ENCODE measurements at regions not wholly inside any gene's neighbourhood (a gene's known extent, or its start where the extent isn't known, plus 50 kb on each side); places are given as distances from the start of the nearest gene placed in this dataset.
"Not testable (repeated sequence)": the region's sequence is repeated elsewhere in the genome, so short reads cannot be mapped to it uniquely, and the experiment has no call there.

DNA sequence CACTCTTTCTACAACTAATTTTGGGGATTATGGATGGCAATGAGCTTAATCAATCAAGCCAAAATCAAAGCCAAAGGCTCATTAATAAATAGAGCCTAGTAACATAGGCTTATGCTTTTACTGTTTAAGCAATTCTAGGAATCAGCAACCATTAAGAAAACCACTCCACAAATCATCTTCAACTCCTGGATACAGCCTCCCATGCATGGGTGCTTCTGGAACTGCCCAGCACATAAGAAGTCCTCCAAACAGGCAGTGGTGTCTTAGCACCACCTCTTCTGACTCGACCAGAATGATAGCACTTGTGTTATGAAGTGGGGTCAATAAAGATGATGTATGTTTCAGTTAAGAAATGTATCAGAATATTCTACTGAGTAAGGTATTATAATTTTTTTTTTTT is 104.4 kb upstream of the SERPINE2 start:
- DNase-seq: no peak

DNA sequence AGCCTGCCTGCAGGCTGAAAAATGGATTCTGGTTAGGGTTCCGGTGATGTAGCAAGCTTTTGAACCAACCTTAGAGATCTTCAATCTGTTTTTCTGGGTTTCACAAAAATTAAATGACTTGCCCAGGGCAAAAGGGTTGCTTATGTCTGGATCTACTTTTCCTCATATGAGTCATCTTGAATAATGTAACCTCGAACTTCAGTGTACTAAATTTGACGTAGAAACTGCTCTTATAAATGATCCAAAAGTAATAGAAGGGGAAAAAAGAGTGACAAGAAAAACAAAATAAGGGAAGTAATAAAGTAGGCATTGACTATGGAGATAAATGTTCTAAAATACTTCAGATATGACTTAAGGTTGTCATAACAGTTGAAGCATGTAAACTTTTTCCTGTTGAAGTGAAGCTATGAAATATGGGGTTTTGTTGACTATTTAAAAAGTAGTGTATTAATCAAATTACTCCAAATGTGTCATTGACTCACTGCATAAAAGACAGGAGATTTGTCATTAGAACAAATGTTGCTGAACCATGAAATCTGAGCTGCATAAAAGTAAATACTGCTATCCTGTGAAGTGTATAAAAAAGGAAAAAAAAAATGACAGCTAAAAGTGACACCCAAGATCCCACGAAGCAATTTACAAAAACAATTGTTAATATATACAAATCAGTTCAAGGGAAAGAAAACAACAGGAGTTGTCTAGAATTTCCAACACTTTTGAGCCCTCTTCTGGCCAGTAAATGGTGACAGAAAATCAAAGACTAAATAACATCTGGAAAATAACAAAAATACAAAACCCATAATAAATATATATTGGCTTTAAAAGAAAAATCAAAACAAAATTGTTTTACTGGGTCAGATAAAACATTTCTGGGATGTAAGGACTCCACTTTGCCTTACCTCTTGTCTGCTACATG is 103.6 kb upstream of the SERPINE2 start:
- DNase-seq: no peak

DNA sequence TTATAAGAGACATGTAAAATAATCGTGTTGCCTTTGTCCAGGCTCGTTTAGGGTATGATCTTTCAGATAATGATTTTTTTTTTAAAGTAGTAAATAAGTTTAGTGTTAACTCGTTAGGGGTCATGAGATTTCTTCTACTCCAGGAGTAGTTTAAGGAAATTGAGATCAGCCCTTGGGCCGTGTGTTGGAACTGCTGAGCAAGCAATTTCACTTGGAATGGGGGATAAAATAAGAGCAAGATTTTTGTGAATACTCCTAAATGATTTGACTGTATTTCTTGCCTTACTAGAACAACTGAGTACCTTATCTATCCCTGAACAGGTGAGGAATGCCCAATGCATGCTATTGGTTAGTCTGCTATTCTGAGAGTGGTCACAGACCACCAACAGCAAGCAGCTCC is 102.2 kb upstream of the SERPINE2 start:
- no peak for DNase-seq

DNA sequence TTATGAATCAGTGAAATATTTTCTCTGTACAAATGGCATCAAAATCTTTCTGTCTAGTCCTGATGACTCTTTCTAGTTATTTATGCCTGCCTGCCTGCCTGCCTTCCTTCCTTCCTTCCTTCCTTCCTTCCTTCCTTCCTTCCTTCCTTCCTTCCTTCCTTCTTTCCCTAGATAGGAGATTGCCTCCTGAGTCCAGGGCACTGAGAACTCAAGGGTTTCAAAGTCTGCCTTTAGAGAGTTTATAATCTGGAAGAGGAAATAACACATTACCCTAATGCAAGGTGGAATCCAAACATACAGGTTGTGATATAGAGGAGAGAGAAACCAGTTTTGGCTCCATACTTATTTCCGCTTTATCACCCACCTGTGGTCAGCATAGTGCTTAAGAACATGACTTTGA is 98.1 kb upstream of the SERPINE2 start:
- no peak for DNase-seq

DNA sequence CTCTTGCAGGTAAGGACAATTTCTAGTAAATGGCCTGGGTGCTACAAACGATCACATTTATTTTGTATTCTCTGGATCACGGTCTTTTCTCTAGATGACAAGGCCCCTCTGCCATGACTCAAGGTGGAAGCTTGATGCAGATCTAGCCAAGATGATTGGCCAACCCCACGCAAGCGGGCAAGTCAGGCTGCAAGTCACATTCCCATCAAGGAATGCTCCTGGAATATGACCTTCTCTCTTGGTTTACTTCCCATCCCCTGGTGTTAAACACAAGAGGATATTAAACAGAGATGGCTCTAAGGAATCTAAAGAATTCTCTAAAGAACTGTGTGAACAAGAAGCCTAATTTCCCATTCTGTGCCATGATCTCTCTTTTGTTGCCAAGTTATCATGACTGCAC is 97.3 kb upstream of the SERPINE2 start:
- no peak for DNase-seq

DNA sequence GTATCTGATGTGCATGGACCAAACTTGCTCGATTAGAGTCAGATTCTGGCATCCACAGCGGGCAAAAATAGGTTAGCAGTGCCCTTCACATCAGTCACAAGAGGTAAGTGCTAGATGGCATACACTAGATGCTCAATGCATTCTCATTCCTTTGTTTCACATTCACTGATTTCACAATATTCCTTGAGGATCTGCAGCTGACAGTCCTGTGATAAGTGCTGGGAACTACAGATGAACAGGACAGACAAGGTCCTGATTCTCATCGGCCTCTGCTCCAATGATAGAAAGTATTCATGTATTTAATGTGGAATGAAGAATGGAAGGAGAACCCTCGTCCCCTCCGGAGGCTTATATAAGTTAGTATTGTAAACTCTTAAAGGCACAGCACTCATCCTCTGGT is 96.8 kb upstream of the SERPINE2 start:
- no peak for DNase-seq

DNA sequence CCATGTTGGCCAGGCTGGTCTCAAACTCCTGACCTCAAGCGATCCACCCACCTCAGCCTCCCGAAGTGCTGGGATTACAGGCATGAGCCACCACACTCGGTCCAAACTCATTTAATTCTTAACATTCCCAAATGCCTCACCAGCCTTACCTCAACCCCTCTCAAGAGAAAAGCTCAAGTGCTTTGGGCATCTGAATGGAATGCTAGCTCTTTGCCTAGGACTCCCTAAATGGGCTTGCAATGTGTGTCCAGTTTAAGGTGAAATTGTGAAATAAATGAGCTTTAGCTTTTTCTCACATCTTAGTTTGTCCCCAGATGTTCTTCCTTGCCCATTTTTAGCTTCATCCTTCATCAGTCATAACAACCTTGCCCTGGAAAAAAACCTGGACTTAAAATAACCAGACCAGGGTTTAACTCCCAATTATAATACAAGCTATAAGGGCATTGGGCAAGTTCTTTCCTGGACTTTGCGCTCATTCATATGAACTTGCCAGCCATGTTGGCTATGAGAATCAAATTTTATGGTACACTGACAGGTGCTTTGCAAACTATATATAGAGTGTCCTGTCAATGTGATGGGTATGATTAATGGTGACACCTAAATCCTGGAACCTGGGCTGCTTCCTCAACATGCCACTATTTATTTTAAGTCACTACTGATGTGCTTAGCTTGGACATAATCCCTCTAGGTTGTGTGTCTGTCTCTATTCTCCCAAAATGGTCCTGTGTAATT is 95.1 kb upstream of the SERPINE2 start:
- DNase-seq: no peak

DNA sequence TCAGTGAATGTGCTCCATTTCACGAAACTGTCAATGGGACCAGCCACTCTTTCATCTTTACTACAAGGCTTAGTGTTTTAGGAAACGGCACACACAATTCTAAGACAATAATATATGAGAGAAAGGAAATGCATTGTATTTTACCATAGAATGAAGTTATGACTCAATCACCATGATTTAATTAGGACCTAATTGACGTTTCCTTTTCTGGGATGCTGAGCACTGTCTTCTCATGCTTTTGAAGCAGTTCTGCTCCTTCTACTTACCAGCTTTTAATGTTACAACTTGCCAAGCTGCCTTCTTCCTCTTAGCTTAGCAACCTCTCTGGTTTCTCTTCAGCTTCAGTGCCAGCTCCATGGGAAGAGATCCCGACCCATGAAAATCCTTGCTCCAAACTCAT is 94.3 kb upstream of the SERPINE2 start:
- DNase-seq: no peak

DNA sequence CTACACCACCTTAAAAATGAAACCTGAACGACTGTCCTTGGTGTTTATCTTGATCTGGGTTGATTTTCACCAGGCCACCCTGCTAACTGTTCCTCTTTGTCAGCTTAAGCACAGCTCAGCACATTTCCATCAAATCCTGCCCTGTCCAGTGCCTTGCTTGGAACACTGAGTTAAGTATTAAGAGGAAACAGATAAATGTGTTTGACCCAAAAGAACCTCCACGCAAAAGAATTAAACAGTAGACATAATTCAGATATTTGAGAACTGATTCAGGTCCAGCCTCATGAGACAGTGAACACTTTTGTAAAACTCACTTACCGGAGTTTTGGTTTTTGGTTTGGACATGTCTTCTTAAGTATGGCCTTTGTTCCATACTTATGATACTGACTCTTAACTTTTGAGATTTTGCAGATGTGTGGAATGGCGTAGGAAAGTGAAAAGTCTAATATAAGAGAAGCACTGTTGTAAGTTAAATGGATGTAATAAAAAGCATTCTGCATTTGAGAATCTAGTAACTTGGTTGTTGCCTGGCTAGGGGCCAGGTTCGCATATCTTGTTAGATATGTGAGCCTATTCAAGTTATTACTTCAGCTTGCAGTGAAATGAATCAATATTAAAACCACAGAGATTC is 88.9 kb upstream of the SERPINE2 start:
- DNase-seq: no peak

DNA sequence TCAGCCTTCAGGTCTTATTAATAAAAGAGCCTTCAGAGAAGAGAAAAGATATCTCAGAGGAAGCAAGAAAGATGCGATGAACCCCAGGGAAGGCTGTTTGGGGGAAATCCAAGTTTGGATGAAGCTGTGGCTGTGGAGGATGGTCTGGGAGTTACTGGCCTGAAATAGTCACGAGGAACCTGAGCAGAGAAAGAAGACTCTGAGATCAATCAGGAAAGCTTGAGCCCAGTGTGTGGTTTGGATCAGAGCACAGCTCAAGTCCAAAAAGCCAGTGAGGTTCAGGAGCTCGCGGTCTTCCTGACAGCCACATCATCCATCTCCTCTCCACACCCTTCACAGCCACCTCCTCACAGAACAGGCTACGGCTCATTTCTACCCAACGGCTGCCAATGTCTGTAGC is 87.4 kb upstream of the SERPINE2 start:
- no peak for DNase-seq

DNA sequence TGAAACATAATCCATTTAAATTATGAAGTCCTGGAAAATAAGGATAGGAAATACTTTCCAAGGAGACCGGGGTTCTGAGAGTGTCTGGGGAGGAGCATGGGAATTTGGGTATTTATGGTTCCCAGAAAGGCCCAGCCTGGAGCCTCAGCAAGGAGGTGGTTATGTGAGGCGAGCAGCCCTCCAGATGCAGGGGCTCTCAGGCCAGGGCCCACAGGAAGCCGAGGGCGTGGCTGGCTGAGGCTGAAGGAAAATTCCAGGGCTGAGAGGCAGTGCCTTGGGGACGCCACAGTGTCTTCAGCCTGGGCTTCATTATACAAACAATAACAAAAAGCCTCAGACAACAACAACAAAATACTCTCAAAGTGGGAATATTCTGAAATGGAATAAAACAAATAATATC is 86.9 kb upstream of the SERPINE2 start:
- DNase-seq: no peak

DNA sequence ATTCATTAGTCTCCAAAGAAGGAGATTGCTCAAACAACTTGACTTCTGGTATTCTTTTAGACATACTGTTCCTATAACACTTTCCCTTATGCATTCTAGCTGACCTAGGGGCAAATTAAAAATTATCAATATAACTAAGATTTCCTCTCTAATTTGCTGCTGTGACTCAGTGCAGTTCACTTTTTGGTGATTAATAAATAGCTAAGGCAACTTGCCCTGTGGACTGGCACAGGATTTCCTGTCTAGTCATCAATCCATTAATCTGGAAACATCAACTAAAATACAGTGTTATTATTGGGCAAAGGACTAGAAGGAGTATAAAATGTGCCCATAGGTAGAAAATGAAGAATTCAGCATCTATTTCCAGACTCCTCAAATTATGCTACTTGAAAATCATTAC is 83.5 kb upstream of the SERPINE2 start:
- DNase-seq: no peak

DNA sequence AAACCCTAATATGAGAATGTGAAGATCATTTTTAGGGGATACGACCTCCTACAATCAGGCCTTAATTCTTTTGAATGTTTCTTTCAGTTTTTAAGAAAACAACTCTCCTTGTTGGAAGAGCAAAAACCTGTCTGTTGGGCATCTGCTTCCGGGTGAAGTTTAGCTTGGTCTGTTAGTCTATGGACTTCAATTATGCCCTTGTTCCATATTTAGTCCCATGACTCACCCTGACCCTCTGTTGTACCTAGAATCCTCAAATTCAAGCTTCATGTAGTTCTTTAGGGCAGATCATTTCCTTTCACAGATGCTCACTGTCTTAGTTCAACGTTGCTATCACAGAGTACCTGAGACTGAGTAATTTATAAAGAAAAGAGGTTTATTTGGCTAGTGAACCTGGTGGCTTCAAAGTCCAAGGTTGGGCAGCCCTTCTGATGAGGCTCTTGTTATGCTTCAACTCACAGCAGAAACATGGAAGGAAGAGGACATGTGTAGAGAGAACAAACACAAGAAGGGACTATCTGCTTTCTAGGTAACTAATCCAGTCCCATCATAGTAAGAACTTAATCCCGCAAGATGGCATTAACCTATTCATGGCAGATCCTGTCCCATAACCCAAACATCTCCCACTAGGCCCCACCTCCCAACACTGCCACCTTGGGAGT is 82.5 kb upstream of the SERPINE2 start:
- DNase-seq: no peak

DNA sequence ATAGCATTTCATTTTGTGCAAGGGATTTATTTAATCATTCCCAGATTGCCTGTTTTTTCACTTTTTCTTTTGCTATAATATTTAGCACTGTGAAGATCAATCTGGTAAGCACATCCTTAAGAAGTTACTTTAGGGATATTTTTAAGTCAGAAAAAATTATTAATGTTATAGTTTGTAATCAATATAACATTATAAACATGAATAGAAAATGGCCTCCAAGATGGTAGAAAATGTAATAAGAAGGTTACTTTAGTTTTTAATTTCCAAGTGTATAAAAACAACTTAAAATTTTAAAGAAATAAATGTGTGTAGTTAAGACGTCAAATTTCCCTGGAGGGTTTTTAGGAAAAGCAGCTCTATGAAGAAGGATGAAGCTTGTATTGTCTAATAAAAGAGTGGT is 81.9 kb upstream of the SERPINE2 start:
- no peak for DNase-seq

DNA sequence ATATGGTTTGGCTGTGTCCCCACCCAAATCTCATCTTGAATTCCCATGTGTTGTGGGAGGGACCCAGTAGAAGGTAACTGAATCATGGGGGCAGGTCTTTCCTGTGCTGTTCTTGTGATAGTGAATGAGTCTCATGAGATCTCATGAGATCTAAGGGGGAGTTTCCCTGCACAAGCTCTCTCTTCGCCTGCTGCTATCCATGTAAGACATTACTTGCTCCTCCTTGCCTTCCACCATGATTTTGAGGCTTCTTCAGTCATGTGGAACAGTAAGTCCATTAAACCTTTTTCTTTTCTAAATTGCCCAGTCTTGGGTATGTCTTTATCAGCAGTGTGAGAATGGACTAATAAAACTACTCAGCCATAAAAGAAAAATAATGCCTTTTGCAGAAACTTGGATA is 80.8 kb upstream of the SERPINE2 start:
- not testable (repeated sequence) for DNase-seq

DNA sequence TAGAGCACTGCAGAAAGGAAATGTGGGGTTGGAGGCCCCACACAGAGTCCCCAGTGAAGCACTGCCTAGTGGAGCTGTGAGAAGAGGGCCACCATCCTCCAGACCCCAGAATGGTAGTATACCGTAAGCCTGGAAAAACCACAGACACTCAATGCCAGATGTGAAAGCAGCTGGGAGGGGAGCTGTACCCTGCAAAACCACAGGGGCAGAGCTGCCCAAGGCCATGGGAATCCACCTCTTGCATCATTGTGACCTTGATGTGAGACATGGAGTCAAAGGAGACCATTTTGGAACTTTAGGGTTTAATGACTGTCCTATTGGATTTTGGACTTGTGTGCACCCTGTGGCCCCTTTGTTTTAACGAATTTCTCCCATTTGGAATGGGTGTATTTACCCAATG is 75.3 kb upstream of the SERPINE2 start:
- no peak for DNase-seq

DNA sequence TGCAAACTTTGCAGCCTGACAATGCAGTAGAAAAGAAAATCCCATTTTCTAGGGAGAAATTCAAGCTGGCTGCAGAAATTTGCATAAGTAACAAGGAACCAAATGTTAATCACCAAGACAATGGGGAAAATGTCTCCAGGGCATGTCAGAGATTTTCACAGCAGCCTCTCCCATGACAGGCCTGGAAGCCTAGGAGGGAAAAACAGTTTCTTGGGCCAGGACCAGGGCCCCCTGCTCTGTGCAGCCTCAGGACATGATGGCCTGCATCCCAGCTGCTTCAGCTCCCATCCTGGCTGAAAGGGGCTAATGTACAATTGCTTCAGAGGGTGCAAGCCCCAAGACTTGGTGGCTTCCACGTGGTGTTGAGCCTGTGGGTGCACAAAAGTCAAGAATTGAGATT is 74.8 kb upstream of the SERPINE2 start:
- DNase-seq: not testable (repeated sequence)

DNA sequence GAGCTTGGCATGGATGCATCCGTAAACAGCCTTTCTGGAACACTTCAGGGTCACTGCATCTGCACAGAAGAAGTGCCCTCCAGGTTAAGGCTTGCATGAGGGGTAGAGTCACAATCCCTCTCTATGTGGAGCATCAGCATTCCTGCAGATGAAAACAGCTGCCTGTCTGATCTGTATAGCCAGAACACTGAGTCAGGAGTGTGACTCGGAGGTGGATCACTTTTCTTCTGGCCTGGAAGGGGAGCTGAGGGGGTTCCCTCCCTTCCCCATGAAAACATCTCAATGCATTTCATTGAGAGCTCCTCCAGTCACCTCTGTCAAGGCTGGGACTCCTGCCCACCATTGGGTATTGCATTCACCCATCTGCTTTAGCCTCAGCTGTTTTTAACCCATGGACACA is 72.5 kb upstream of the SERPINE2 start:
- no peak for DNase-seq

DNA sequence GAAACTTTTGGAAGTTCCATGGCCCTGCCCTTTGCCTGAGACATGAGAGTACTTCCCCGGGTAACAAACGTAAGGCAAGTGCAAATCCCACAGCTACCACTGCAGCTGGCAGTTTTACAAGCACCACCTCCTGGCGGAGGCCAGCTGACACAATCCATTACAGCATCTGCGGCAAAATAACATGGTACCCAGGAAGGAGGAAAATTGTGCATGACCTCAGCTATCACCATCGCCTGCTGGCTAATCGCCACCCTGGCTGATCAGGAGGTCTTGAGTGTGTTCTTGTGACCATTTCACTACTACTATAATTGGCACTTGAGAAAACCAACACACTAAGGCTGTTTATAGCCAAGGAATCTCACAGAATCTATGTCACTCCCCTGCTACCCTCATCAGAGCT is 71.7 kb upstream of the SERPINE2 start:
- DNase-seq: no peak

DNA sequence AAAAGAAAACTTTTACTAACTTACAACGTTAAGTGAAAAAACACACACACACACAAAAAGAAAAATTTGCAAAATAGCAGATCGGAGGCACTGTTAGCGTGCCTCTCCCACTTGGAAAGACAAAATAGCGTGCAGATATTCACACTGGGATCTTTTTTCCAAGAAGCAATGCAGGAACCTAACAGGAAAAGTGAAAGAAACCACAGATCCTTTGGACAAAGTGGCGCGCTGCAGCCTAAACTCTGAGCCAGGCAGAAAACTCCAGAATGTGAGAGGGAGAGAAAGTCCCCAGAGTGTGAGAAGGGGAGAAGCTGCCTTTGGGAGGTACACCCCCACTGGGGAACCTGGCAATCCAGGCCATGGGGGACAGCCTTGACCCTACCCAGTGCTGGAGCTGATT is 70.7 kb upstream of the SERPINE2 start:
- DNase-seq: no peak

DNA sequence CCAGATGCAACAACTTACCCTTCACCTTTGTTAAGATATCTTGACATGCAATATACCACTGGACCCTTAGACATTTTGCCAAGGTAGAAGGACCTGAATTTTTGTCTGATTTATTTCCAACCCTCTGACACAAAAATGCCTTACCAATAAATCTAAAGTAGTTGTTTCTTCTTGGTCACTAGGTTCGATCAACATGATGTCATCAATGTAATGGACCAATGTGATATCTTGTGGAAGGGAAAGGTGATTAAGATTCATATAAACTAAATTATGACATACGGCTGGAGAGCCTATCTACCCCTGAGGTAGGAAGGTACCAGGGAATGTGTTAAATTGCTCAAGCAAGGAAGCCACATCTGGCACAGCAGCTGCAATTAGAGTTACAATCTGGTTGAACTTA is 67.7 kb upstream of the SERPINE2 start:
- no peak for DNase-seq

DNA sequence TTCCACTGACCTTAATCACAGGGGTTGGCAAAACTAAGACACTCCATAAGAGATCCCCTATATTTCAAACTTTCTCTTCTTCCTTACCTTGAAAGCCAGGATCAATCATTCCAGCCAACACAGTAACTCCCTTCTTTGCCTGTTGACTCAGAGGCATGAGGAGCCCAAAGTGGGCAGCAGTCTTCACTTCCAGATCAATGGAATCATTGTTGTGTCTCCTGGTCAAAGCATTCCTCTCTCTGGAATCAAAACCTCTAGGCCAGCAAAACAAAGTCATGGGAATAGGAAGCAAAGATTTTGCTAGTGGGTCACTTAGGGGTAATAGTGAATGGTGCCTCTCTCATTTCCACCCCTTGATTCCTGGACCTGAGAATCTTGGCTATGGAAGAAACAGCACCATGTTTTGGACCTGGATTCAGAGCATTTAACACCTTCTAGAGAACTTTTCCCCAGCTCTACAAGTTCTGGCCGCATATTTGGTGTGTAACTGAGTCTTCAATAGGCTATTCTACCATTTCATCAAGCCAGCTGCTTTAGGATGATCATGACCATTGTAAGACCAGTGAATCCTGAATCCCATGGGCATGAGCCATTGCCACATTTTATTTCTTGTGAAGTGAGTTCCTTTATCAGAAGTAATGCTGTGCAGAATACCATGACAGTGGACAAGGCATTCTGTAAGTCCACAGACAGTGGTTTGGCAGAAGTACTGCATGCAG is 65.7 kb upstream of the SERPINE2 start:
- no peak for DNase-seq

DNA sequence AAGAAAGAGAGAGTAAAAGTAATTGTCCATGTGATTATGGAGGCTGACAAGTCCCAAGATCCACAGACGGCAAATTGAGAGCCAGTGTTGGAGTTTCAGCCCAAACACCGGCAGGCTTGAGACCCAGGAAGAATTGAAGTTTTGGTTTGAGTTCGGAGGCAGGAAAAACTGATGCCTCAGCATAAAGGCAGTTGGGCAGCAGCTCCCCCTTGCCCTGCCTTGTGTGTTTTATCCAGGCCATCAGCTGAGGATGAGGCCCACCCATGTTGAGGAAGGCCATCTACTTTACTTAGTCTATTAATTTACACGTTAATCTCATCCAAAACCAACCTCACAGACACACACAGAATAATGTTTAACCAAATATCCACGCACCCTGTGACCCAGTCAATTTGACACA is 64.6 kb upstream of the SERPINE2 start:
- no peak for DNase-seq

Measured in AML-193 (cell line).